Mesendoderm (in vitro differentiated cells): ENCODE measurements at regions not wholly inside any gene's neighbourhood (a gene's known extent, or its start where the extent isn't known, plus 50 kb on each side); places are given as distances from the start of the nearest gene placed in this dataset.
"Not testable (repeated sequence)": the region's sequence is repeated elsewhere in the genome, so short reads cannot be mapped to it uniquely, and the experiment has no call there.

Experiments
- DNase-seq: peaks from one replicate; pipeline ENCODE4 v3.0.0; 2013
- H2AK5ac ChIP-seq: 2 replicates; pipeline ENCODE4 v1.6.1; 2013; ENCODE audit warnings: low read length, inconsistent platforms
- H2BK120ac ChIP-seq: 2 replicates; pipeline ENCODE4 v1.6.1; 2013; ENCODE audit warnings: low read depth, mild to moderate bottlenecking, low read length, moderate library complexity, mixed read lengths
- H2BK15ac ChIP-seq: replicated peaks from 2 replicates; pipeline ENCODE4 v1.6.1; 2013; ENCODE audit warnings: low read depth, mild to moderate bottlenecking, moderate library complexity
- H2BK5ac ChIP-seq: 2 replicates; pipeline ENCODE4 v1.6.1; 2013; ENCODE audit warnings: low read length, inconsistent platforms
- H3K18ac ChIP-seq: 2 replicates; pipeline ENCODE4 v1.6.1; 2013; ENCODE audit warnings: mild to moderate bottlenecking, low read length, mixed read lengths
- H3K23ac ChIP-seq: one replicate; pipeline ENCODE4 v1.6.1; 2013; ENCODE audit warnings: low read length
- H3K27ac ChIP-seq: 2 replicates; pipeline ENCODE4 v1.5.1; 2013; ENCODE audit warnings: low read depth, mild to moderate bottlenecking, inconsistent platforms, low read length, moderate library complexity
- H3K27me3 ChIP-seq: 2 replicates; pipeline ENCODE4 v1.6.1; 2013; ENCODE audit warnings: low read length, control low read depth, mild to moderate bottlenecking, inconsistent platforms; ENCODE audit not compliant: insufficient read depth, poor library complexity
- H3K36me3 ChIP-seq: 2 replicates; pipeline ENCODE4 v1.6.1; 2013; ENCODE audit warnings: low read length, inconsistent platforms; ENCODE audit not compliant: control insufficient read depth, insufficient read depth
- H3K4ac ChIP-seq: one replicate; pipeline ENCODE4 v1.6.1; 2013; ENCODE audit warnings: low read depth, mild to moderate bottlenecking, low read length, moderate library complexity
- H3K4me1 ChIP-seq: 2 replicates; pipeline ENCODE4 v1.6.1; 2013; ENCODE audit warnings: low read depth, low read length, inconsistent platforms; ENCODE audit not compliant: control insufficient read depth
- H3K4me2 ChIP-seq: 2 replicates; pipeline ENCODE4 v1.6.1; 2013; ENCODE audit warnings: low read length
- H3K4me3 ChIP-seq: 2 replicates; pipeline ENCODE4 v1.5.1; 2013; ENCODE audit warnings: mild to moderate bottlenecking, low read length
- H3K56ac ChIP-seq: one replicate; pipeline ENCODE4 v1.6.1; 2013; ENCODE audit warnings: low read length
- H3K79me1 ChIP-seq: 2 replicates; pipeline ENCODE4 v1.6.1; 2013; ENCODE audit warnings: low read length, inconsistent platforms
- H3K79me2 ChIP-seq: 2 replicates; pipeline ENCODE4 v1.6.1; 2013; ENCODE audit warnings: mild to moderate bottlenecking, low read length; ENCODE audit not compliant: control insufficient read depth, insufficient read depth
- H3K9ac ChIP-seq: 2 replicates; pipeline ENCODE4 v1.6.1; 2013; ENCODE audit warnings: low read length, inconsistent platforms
- H4K5ac ChIP-seq: one replicate; pipeline ENCODE4 v1.6.1; 2013; ENCODE audit warnings: low read length
- H4K8ac ChIP-seq: one replicate; pipeline ENCODE4 v1.6.1; 2013; ENCODE audit warnings: low read depth, mild to moderate bottlenecking, control low read depth, low read length, moderate library complexity
- WGBS: extraction: QIAGEN DNeasy Blood & Tissue Kit; methylation state at CpG from one replicate; pipeline ENCODE4 v1.1.7; 2013; ENCODE audit warnings: low lambda C conversion rate, missing lambda C conversion rate; ENCODE audit not compliant: insufficient coverage; ENCODE audit errors: extremely low coverage; 5-methylcytosine and 5-hydroxymethylcytosine counted together

- Histone ChIP-seq H3K56ac (no peak overlapping the region), H2BK15ac (no peak overlapping the region), H2BK120ac (no peak overlapping the region), H2BK5ac (no peak overlapping the region), H3K18ac (no peak overlapping the region), H3K36me3 (no peaks in the 10 kb centered on the region), H3K27ac (no peak overlapping the region), H3K9ac (no peak overlapping the region), H4K5ac (no peak overlapping the region), H3K4ac (no peak overlapping the region), H3K4me2 (no peak overlapping the region), H3K4me1 (no peaks in the 10 kb centered on the region), H3K79me2 (no peaks in the 10 kb centered on the region), H3K27me3 (no peaks in the 10 kb centered on the region), H3K79me1 (no peaks in the 10 kb centered on the region), H3K23ac (no peak overlapping the region), H4K8ac (no peak overlapping the region), H3K4me3 (no peak overlapping the region), H2AK5ac (no peak overlapping the region)
- DNase-seq, result no peak
- no CpG with 5 or more reads among the region's 1 CpG for WGBS
Observed at GRCh38 chr10:120105492-120105891, 213.0 kb downstream of the SEC23IP start.

DNA sequence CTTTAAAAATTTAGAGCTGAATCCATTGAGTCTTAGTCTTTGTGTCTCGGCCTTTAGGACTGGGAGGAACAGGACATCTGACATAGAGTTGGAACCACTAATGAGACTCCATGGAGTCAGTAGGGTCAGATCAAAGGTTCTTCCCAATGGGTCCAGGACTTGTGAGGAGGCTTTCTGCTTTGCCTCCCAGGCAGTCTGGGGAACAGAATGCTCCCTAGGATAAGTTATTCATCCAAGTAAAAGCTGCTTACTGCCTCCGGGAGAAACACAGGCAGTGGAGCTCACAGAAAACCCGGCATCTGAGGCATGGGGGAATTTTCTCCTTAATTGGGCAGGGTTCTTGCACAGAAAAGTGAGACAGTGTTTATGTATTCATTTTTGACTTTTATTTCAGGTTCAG lies 216.4 kb downstream of the SEC23IP start:
- Histone ChIP-seq H3K4me3 (no peak overlapping the region), H3K79me1 (no peaks in the 10 kb centered on the region), H2BK15ac (no peak overlapping the region), H3K4me2 (no peak overlapping the region), H3K27ac (no peak overlapping the region), H3K23ac (no peak overlapping the region), H3K4ac (no peak overlapping the region), H3K9ac (no peak overlapping the region), H2BK120ac (no peak overlapping the region), H3K36me3 (no peaks in the 10 kb centered on the region), H4K5ac (no peak overlapping the region), H3K27me3 (no peaks in the 10 kb centered on the region), H4K8ac (no peak overlapping the region), H2AK5ac (no peak overlapping the region), H3K79me2 (no peaks in the 10 kb centered on the region), H3K18ac (no peak overlapping the region), H3K4me1 (no peaks in the 10 kb centered on the region), H3K56ac (no peak overlapping the region), H2BK5ac (no peak overlapping the region)
- no peak for DNase-seq
- no CpG with 5 or more reads among the region's 3 CpGs for WGBS

- not testable (repeated sequence) for H3K27ac ChIP-seq, H2AK5ac ChIP-seq, H3K23ac ChIP-seq, H3K4me1 ChIP-seq, H3K9ac ChIP-seq, H2BK120ac ChIP-seq, H2BK15ac ChIP-seq, H2BK5ac ChIP-seq, DNase-seq, H3K18ac ChIP-seq, H3K79me2 ChIP-seq, H3K56ac ChIP-seq, H4K8ac ChIP-seq, H3K4me2 ChIP-seq, H3K79me1 ChIP-seq, H3K4me3 ChIP-seq, H3K4ac ChIP-seq, H4K5ac ChIP-seq, H3K27me3 ChIP-seq, H3K36me3 ChIP-seq
- no CpG with 5 or more reads among the region's 4 CpGs for WGBS
Observed at GRCh38 chr10:120109725-120110124, 217.2 kb downstream of the SEC23IP start.

GRCh38 chr10:120110196-120110595 lies 217.7 kb downstream of the SEC23IP start:
- WGBS, result no CpG with 5 or more reads among the region's 1 CpG

GRCh38 chr10:120111628-120112027 lies 219.1 kb downstream of the SEC23IP start:
- no peak overlapping the region for H3K4ac ChIP-seq
- no peak overlapping the region for H3K4me2 ChIP-seq
- no peak overlapping the region for H3K23ac ChIP-seq
- DNase-seq, result no peak
- H3K4me3 ChIP-seq, result no peak overlapping the region
- H3K79me2 ChIP-seq, result no peaks in the 10 kb centered on the region
- no peaks in the 10 kb centered on the region for H3K79me1 ChIP-seq
- H3K36me3 ChIP-seq, result no peaks in the 10 kb centered on the region
- no peak overlapping the region for H2BK120ac ChIP-seq
- no peak overlapping the region for H3K18ac ChIP-seq
- no CpG with 5 or more reads among the region's 3 CpGs for WGBS
- H3K56ac ChIP-seq, result no peak overlapping the region
- no peak overlapping the region for H2BK15ac ChIP-seq
- H3K27ac ChIP-seq, result no peak overlapping the region
- no peak overlapping the region for H4K5ac ChIP-seq
- no peak overlapping the region for H2BK5ac ChIP-seq
- no peaks in the 10 kb centered on the region for H3K27me3 ChIP-seq
- H3K4me1 ChIP-seq, result no peaks in the 10 kb centered on the region
- H3K9ac ChIP-seq, result no peak overlapping the region
- no peak overlapping the region for H4K8ac ChIP-seq
- H2AK5ac ChIP-seq, result no peak overlapping the region

More at GRCh38 chr10:120110196-120110595, 217.7 kb downstream of the SEC23IP start:
- Histone ChIP-seq H2BK5ac (no peak overlapping the region), H2AK5ac (no peak overlapping the region), H3K79me1 (no peaks in the 10 kb centered on the region), H3K4me3 (no peak overlapping the region), H3K4me2 (no peak overlapping the region), H3K27ac (no peak overlapping the region), H2BK120ac (no peak overlapping the region), H3K4ac (no peak overlapping the region), H2BK15ac (no peak overlapping the region), H3K36me3 (no peaks in the 10 kb centered on the region), H3K23ac (no peak overlapping the region), H4K8ac (no peak overlapping the region), H3K27me3 (no peaks in the 10 kb centered on the region), H3K9ac (no peak overlapping the region), H3K18ac (no peak overlapping the region), H3K79me2 (no peaks in the 10 kb centered on the region), H4K5ac (no peak overlapping the region), H3K4me1 (no peaks in the 10 kb centered on the region), H3K56ac (no peak overlapping the region)
- no peak for DNase-seq

DNA sequence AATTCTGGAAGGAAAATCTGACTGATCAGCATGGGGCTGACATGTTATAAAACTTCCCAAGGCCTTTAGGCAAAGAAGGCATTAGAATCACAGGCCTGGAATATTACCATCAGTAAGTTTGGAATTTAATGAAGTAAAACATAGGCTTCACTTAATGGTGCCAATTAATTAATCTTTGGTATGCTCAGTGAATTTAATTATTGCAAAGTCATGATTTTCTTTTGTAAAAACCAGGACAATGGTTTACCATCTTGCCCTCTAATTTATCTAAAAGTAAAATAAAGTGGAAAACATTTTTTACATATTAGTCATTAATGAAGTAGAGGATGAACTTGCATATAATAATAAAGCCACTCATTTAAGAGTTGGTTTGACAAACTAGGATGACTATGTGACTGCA lies 220.3 kb downstream of the SEC23IP start:
- H3K4me1 ChIP-seq, result no peaks in the 10 kb centered on the region
- no peaks in the 10 kb centered on the region for H3K79me1 ChIP-seq
- H3K27ac ChIP-seq, result no peak overlapping the region
- no peak overlapping the region for H2BK120ac ChIP-seq
- no peak overlapping the region for H2BK15ac ChIP-seq
- no peak overlapping the region for H4K5ac ChIP-seq
- H3K4ac ChIP-seq, result no peak overlapping the region
- no peak overlapping the region for H2AK5ac ChIP-seq
- no peaks in the 10 kb centered on the region for H3K79me2 ChIP-seq
- H3K18ac ChIP-seq, result no peak overlapping the region
- no peak overlapping the region for H3K56ac ChIP-seq
- H2BK5ac ChIP-seq, result no peak overlapping the region
- H4K8ac ChIP-seq, result no peak overlapping the region
- no peak overlapping the region for H3K4me2 ChIP-seq
- no peaks in the 10 kb centered on the region for H3K27me3 ChIP-seq
- H3K36me3 ChIP-seq, result no peaks in the 10 kb centered on the region
- no peak overlapping the region for H3K9ac ChIP-seq
- H3K23ac ChIP-seq, result no peak overlapping the region
- no peak overlapping the region for H3K4me3 ChIP-seq
- no peak for DNase-seq
